Kidney epithelial cell (primary cell): ENCODE measurements at regions not wholly inside any gene's neighbourhood (a gene's known extent, or its start where the extent isn't known, plus 50 kb on each side); places are given as distances from the start of the nearest gene placed in this dataset.

ENCODE experiments used
- DNase-seq: peaks from one replicate; pipeline ENCODE4 v3.0.0-alpha.2; 2010; ENCODE audit warnings: low read depth
- H3K27me3 ChIP-seq: 2 replicates; pipeline ENCODE4 v1.6.0; 2011; ENCODE audit warnings: low read length; ENCODE audit not compliant: control insufficient read depth, insufficient read depth
- H3K36me3 ChIP-seq: 2 replicates; pipeline ENCODE4 v1.5.1; 2011; ENCODE audit warnings: low read length; ENCODE audit not compliant: control insufficient read depth, insufficient read depth
- H3K4me3 ChIP-seq: 2 replicates; pipeline ENCODE4 v1.5.1; 2011; ENCODE audit warnings: low read depth, mild to moderate bottlenecking, control low read depth, low read length
- CTCF ChIP-seq: IDR thresholded peaks from 2 replicates; pipeline ENCODE4 v1.5.1; 2011; ENCODE audit warnings: mild to moderate bottlenecking, moderate library complexity, low read length, control low read depth, inconsistent platforms; ENCODE audit not compliant: insufficient read depth, poor library complexity, severe bottlenecking

GRCh38 chr4:84176016-84176415 lies 323.1 kb downstream of the NKX6-1 start:
- TF ChIP-seq CTCF, result no peak

GRCh38 chr4:84171871-84172270 lies 327.2 kb downstream of the NKX6-1 start:
- TF ChIP-seq CTCF, result no peak
- H3K36me3 ChIP-seq, result no peaks in the 10 kb centered on the region
- no peak overlapping the region for H3K4me3 ChIP-seq
- H3K27me3 ChIP-seq, result no peaks in the 10 kb centered on the region
- DNase-seq, result no peak

More at GRCh38 chr4:84176016-84176415, 323.1 kb downstream of the NKX6-1 start:
- no peaks in the 10 kb centered on the region for H3K36me3 ChIP-seq
- no peak for DNase-seq
- no peaks in the 10 kb centered on the region for H3K27me3 ChIP-seq
- H3K4me3 ChIP-seq, result no peak overlapping the region

GRCh38 chr4:84167564-84167963 lies 331.5 kb downstream of the NKX6-1 start:
- peak; percentile 19 for TF ChIP-seq CTCF
- Histone ChIP-seq H3K27me3 (no peaks in the 10 kb centered on the region), H3K4me3 (no peak overlapping the region), H3K36me3 (peaks cover 1% of the 10 kb centered on the region)
- DNase-seq, result no peak

- no peak for DNase-seq
- H3K4me3 ChIP-seq, result no peak overlapping the region
- TF ChIP-seq CTCF, result no peak
These were observed 332.0 kb downstream of the NKX6-1 start for GRCh38 chr4:84167093-84167492.

GRCh38 chr4:84166486-84166885 lies 332.6 kb downstream of the NKX6-1 start:
- no peak for DNase-seq
- Histone ChIP-seq H3K36me3 (peaks cover 1% of the 10 kb centered on the region), H3K27me3 (no peaks in the 10 kb centered on the region), H3K4me3 (no peak overlapping the region)
- TF ChIP-seq CTCF, result no peak

More at GRCh38 chr4:84167093-84167492, 332.0 kb downstream of the NKX6-1 start:
- Histone ChIP-seq H3K27me3 (no peaks in the 10 kb centered on the region), H3K36me3 (peaks cover 1% of the 10 kb centered on the region)

- no peak overlapping the region for H3K4me3 ChIP-seq
- no peak for DNase-seq
- H3K27me3 ChIP-seq, result no peaks in the 10 kb centered on the region
- no peak for TF ChIP-seq CTCF
- peaks cover 1% of the 10 kb centered on the region for H3K36me3 ChIP-seq
These were observed 334.9 kb downstream of the NKX6-1 start for GRCh38 chr4:84164201-84164600.
